T-helper 2 cell (primary cell): ENCODE measurements at regions not wholly inside any gene's neighbourhood (a gene's known extent, or its start where the extent isn't known, plus 50 kb on each side); places are given as distances from the start of the nearest gene placed in this dataset.

ENCODE experiments used
- DNase-seq, 5 experiments: peaks; one replicate each; pipeline versions ENCODE4 v3.0.0 to v3.0.0-alpha.2; 2012 to 2022

- no peak for DNase-seq
Measured at GRCh38 chr1:115412733-115413132, 74.7 kb upstream of the NGF start.

GRCh38 chr1:115412286-115412685 lies 74.2 kb upstream of the NGF start:
- no peak for DNase-seq

DNA sequence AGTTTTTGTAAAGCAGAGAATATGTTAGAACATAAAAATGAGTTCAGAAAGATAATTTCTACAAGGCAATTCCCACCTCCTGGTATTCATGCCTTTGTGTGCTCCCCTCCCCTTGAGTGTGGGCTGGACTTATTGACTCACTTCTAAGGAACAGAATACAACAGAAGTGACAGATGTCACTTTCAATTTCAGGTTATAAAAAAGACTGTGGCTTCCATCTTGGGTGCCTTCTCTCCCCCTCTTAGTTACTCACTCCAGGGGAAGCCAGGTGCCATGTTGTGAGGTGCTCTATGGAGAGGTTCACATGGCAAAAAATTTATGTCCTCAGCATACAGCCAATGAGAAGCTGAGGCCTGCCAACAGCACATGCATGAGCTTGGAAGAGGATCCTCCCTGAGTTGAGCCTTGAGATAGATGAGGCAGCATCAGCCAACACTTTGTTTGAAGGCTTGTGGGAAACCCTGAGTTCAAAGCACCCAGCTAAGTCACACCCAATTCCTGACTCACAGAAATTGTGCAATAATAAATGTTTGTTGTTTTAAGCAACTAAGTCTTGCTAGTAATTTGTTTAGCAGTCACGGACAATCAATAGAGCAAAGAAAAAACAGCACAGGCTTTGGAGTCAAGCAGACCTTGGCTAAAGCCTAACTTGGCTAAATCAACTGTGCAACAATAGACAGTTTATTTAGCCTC lies 73.5 kb upstream of the NGF start:
- no peak for DNase-seq

DNA sequence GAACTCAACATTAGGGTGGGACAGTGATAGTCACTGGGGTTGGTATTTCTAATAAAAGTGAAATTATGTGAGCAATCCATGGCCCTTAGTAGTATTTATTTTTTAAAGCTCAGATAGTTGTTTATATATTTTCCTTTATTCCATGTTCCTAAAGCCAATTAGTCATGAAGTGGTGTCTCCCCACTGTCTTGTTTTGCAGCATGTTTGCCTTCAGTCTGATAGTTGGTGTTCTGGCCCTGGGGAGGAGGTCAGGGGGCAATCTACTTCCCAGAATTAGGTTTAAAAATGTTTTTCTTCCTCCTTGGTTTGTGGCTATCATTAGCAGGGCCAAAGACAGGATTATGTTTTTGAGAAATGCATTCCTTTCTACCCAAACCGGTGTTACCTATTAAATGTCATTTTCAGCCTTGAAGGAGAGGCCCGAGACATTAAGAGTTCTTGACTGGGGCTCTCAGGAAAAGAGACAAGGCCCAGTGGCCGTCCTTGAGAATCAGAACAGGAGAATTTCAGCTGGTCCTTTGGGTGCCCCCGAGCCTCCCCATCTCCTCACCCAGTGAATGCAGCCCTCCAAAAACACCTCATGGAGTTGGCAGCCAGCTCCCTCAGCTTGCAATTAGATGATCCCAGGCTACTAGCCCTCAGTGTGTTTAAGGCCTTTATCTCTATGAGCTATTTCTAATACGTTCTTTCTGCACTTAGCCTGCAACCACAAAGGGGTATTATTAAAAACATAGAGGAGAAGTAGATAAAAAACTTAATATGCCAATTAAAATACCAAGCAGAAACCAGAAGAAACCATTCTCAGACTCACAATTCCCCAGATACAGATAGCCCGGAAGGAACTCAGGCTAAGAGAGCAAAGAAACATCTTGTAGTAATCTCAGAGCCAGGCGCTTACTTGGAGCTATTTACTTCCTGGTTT lies 71.3 kb upstream of the NGF start:
- no peak for DNase-seq

- DNase-seq, result no peak
Measured at GRCh38 chr1:115408533-115408932, 70.5 kb upstream of the NGF start.

GRCh38 chr1:115404911-115405310 lies 66.9 kb upstream of the NGF start:
- no peak for DNase-seq

DNA sequence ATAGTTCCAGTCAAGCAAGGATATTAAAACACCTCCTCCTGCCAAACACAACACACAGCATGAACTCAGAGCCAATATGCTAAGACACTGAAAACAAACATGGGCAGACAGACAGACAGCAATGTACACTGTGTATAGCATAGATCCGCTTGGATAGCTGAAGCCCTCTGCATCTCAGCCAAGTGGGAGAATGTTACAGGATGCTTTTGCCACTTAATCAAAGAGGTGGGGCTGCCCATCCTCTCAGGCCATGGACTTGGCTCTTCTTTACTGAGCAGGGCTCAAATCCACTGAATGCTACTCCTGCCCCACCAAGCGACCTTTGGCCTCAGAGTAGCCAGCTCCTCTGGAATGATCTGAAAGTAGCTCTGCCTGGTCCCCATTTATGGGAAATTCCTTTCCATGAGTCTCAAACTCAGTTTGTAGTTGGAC lies 64.7 kb upstream of the NGF start:
- no peak for DNase-seq

- no peak for DNase-seq
Measured at GRCh38 chr1:115401676-115402075, 63.6 kb upstream of the NGF start.

DNA sequence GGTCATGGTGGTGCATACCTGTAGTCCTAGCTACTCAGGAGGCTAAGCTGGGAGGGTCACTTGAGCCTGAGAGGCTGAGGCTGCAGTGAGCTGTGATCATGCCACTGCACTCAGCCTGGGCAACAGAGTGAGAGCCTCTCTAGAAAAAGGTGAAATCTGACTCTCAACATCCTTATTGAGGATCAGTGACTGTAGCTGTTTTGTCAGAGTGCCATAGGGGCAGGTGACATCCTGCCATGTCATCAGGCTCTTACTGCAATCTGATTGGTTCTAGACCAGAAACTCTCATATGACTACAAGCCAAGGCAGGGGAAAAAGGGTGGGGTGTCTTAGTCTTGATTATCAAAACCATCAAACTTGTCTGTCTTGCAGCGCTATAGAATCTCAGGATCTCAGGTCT lies 62.8 kb upstream of the NGF start:
- DNase-seq, result peak in 1 of 5 experiments; percentile 2

DNA sequence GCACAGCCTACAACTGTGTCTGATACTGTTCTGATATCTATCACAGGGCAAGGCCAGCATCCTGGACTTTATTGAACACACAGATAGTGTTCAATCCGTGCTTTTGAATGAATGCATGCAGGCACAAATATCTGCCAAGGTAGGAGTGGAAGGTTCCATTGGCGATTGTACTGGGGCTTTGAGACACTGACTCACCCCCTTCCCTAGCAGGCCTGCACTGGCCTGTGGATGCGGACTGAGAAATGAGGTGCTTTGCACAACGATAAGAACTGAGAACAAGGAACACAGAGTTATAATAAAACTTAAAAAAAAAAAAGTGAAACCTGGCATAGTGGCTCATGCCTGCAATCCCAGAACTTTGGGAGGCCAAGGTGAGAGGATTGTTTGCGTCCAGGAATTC lies 62.4 kb upstream of the NGF start:
- no peak for DNase-seq

DNA sequence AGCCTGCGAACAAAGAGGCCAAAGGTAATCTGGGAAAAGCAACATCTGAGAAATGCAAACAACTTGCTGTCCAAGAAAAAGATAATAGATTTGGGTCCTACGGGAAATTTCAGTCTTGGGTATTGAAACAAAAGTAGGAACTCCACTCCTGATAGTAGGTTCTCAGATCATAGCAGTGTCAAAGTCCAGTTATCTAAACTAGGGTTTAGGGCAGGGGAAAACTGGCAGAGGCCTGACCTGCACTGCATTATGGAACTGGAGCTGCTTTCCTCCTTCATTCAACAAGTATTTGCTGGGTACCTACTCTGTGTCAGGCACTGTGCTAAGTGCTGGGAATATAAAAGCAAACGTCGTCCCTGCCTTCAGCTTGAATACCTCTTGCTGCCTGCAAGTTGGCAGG lies 60.7 kb upstream of the NGF start:
- DNase-seq, result no peak
